MCF 10A (cell line): ENCODE measurements at regions not wholly inside any gene's neighbourhood (a gene's known extent, or its start where the extent isn't known, plus 50 kb on each side); places are given as distances from the start of the nearest gene placed in this dataset.

ENCODE experiments used
- BruUV-seq: library from RNA; stranded (reverse); fragments of 400-500 nt; replicated peaks from 2 replicates; lab custom pipeline; 2021; lab: Mats Ljungman, UMichigan
- CTCF ChIA-PET: fragments of 300-600 bp; sonication (Branson Sonifier 250); formaldehyde crosslinking; extraction: SDS; loops from one replicate; lab custom pipeline; 2021; ENCODE audit warnings: antibody characterized with exemption, inconsistent platforms; lab: Yijun Ruan, JAX
- POLR2A ChIA-PET: fragments of 300-600, 350-650 bp; sonication (Branson Sonifier 250); formaldehyde crosslinking; extraction: SDS; loops from one replicate; lab custom pipeline; 2020; ENCODE audit warnings: antibody characterized with exemption, inconsistent platforms; lab: Yijun Ruan, JAX
- DNase-seq: peaks from one replicate; pipeline ENCODE4 v3.0.0-alpha.2; 2018; ENCODE audit not compliant: unreplicated experiment
- H3K27ac Mint-ChIP-seq: one replicate; pipeline ENCODE4 v1.8.0; 2022; ENCODE audit warnings: mild to moderate bottlenecking, low read depth, mixed read lengths; ENCODE audit not compliant: unreplicated experiment
- H3K27me3 Mint-ChIP-seq: one replicate; pipeline ENCODE4 v1.8.0; 2022; ENCODE audit warnings: mixed read lengths; ENCODE audit not compliant: insufficient read depth, unreplicated experiment
- H3K36me3 Mint-ChIP-seq: one replicate; pipeline ENCODE4 v1.8.0; 2022; ENCODE audit warnings: mild to moderate bottlenecking, moderate library complexity, mixed read lengths; ENCODE audit not compliant: insufficient read depth, unreplicated experiment
- H3K4me1 Mint-ChIP-seq: one replicate; pipeline ENCODE4 v1.8.0; 2022; ENCODE audit warnings: mixed read lengths; ENCODE audit not compliant: insufficient read depth, unreplicated experiment
- H3K4me3 Mint-ChIP-seq: one replicate; pipeline ENCODE4 v1.8.0; 2022; ENCODE audit warnings: mild to moderate bottlenecking, moderate library complexity, mixed read lengths; ENCODE audit not compliant: unreplicated experiment
- H3K9me3 Mint-ChIP-seq: one replicate; pipeline ENCODE4 v1.8.0; 2022; ENCODE audit warnings: mixed read lengths; ENCODE audit not compliant: unreplicated experiment
- intact Hi-C: fragments of 100-400 bp; cut with micrococcal nuclease; formaldehyde crosslinking; loops from 2 replicates; pipeline ENCODE4 v1.14.1; 2022
- TF ChIP-seq, protein P1 (sequence below): fragments of 200-600 bp; IDR thresholded peaks from one replicate; pipeline ENCODE4 v1.8.0; 2022; ENCODE audit warnings: antibody characterized with exemption, mild to moderate bottlenecking; ENCODE audit not compliant: unreplicated experiment

DNA sequence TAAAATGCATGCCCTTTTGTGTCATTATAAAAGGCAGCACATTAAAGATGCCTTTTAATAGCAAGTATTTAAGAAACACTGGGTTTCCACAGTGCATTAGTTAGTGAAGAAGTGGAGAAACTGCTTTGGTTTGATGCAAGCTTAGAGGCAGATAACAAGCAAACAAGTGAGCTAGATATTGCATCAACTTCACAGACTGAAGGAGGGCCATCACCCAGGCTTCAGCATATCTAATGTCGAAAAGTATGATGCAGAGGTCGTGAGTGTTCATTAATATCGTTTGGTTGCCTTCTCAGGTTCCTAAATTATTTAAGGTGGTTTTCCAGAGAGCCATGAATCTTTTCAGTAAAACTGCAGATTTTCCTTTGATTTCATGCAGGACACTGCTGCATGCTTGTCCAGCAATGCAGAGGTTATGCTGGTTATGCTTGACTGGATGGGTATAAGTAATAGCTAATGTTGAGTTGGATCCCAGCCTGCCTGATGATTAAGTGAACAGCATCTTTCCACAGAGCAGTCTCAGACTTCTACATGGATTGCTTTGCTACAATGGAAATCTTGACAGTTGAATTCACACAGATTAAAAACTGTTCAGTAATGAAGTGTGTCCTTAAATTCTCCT is 69.7 kb upstream of the IPO9 start:
- no TSS peak for BruUV-seq
- Mint-ChIP-seq H3K4me3 (no peak overlapping the region), H3K36me3 (peaks cover 7% of the 10 kb centered on the region), H3K27ac (no peak overlapping the region), H3K4me1 (peaks cover 40% of the 10 kb centered on the region), H3K27me3 (no peaks in the 10 kb centered on the region), H3K9me3 (no peaks in the 10 kb centered on the region)
- no peak for DNase-seq
- TF ChIP-seq, protein P1, sequence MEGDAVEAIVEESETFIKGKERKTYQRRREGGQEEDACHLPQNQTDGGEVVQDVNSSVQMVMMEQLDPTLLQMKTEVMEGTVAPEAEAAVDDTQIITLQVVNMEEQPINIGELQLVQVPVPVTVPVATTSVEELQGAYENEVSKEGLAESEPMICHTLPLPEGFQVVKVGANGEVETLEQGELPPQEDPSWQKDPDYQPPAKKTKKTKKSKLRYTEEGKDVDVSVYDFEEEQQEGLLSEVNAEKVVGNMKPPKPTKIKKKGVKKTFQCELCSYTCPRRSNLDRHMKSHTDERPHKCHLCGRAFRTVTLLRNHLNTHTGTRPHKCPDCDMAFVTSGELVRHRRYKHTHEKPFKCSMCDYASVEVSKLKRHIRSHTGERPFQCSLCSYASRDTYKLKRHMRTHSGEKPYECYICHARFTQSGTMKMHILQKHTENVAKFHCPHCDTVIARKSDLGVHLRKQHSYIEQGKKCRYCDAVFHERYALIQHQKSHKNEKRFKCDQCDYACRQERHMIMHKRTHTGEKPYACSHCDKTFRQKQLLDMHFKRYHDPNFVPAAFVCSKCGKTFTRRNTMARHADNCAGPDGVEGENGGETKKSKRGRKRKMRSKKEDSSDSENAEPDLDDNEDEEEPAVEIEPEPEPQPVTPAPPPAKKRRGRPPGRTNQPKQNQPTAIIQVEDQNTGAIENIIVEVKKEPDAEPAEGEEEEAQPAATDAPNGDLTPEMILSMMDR, result no peak
- ChIA-PET CTCF (interaction anchor here (0.6 to 43.4 kb wide), 7 partner anchors 17 to 732 kb away, joined by 3 to 1744 read pairs (median 4); no protein-coding TSS in a partner anchor), POLR2A (interaction anchor here (1.0 to 4.4 kb wide), 8 partner anchors 15 to 46 kb away, joined by 3 to 18 read pairs (median 4); no protein-coding TSS in a partner anchor)
- intact Hi-C loops, result no loop called here

DNA sequence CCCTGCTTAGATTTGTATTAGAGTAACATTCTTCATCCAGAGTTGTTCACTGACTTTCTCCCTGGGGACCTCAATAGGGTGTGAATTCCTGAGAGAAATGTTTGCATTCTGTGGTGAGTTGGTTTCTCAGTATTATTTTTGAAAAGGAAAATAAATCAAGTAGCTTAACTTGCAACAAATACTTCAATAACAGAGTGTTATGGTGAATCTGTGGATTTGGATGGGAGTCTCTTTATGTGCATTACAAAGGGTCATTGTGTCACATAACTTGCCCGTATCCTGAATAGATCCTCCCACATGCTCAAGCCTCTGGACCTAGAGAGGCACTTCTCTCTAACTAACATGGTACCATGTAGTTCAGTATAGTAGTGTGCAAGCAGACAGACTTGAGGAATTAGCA is 68.4 kb upstream of the IPO9 start:
- H3K4me1 Mint-ChIP-seq, result peaks cover 41% of the 10 kb centered on the region
- intact Hi-C loops, result no loop called here
- no peaks in the 10 kb centered on the region for H3K27me3 Mint-ChIP-seq
- TF ChIP-seq, protein P1, result no peak
- BruUV-seq, result no TSS peak
- no peak for DNase-seq
- no peak overlapping the region for H3K4me3 Mint-ChIP-seq
- no peak overlapping the region for H3K27ac Mint-ChIP-seq
- no peaks in the 10 kb centered on the region for H3K9me3 Mint-ChIP-seq
- ChIA-PET POLR2A (interaction anchor here (0.7 to 4.4 kb wide), 3 partner anchors 9 to 47 kb away, joined by 3 to 18 read pairs (median 3); no protein-coding TSS in a partner anchor), CTCF (interaction anchor here (0.5 to 43.4 kb wide), 9 partner anchors 13 to 677 kb away, joined by 3 to 1744 read pairs (median 5); no protein-coding TSS in a partner anchor)
- H3K36me3 Mint-ChIP-seq, result peaks cover 7% of the 10 kb centered on the region

DNA sequence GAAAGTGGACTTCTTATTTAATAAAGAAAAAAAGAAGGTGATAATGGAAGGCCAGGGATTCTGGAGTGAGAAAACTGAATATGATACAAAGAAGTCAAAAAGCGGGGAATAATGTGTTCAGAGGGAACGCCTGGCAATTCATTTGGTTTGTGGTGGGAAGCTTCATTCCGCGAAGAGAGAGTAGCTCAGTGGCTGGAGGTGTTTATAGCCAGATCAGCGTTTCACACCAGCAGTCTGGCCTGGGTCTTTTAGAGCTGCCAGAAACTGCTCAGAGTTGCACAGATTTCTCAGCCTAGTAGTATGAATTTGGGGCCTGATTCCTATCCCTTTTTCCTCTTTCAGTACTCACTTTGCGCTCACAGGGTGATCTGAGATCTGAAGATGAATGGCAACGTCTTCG is 67.8 kb upstream of the IPO9 start:
- intact Hi-C loops, result no loop called here
- Mint-ChIP-seq H3K4me3 (no peak overlapping the region), H3K27ac (peak overlapping the region; percentile 73), H3K36me3 (peaks cover 11% of the 10 kb centered on the region), H3K9me3 (no peaks in the 10 kb centered on the region), H3K4me1 (peaks cover 46% of the 10 kb centered on the region), H3K27me3 (no peaks in the 10 kb centered on the region)
- BruUV-seq, result no TSS peak
- ChIA-PET POLR2A (interaction anchor here (0.7 to 4.4 kb wide), 3 partner anchors 9 to 48 kb away, joined by 3 to 18 read pairs (median 3); no protein-coding TSS in a partner anchor), CTCF (interaction anchor here (0.5 to 43.4 kb wide), 7 partner anchors 12 to 676 kb away, joined by 3 to 1744 read pairs (median 5); no protein-coding TSS in a partner anchor)
- TF ChIP-seq, protein P1, result no peak
- DNase-seq, result no peak

- Mint-ChIP-seq H3K36me3 (peaks cover 14% of the 10 kb centered on the region), H3K27ac (peak overlapping the region; percentile 73), H3K9me3 (no peaks in the 10 kb centered on the region), H3K27me3 (no peaks in the 10 kb centered on the region), H3K4me1 (peaks cover 42% of the 10 kb centered on the region), H3K4me3 (no peak overlapping the region)
- ChIA-PET CTCF (interaction anchor here (0.6 to 43.4 kb wide), 4 partner anchors 19 to 47 kb away, joined by 3 to 1744 read pairs (median 40); no protein-coding TSS in a partner anchor), POLR2A (no interaction called here)
- no peak for DNase-seq
- intact Hi-C loops, result no loop called here
- BruUV-seq, result no TSS peak
- TF ChIP-seq, protein P1, result no peak
Observed at GRCh38 chr1:201761871-201762270, 67.1 kb upstream of the IPO9 start.
